ENCODE measurements at regions not wholly inside any gene's neighbourhood (a gene's known extent, or its start where the extent isn't known, plus 50 kb on each side); places are given as distances from the start of the nearest gene placed in this dataset.

DNA sequence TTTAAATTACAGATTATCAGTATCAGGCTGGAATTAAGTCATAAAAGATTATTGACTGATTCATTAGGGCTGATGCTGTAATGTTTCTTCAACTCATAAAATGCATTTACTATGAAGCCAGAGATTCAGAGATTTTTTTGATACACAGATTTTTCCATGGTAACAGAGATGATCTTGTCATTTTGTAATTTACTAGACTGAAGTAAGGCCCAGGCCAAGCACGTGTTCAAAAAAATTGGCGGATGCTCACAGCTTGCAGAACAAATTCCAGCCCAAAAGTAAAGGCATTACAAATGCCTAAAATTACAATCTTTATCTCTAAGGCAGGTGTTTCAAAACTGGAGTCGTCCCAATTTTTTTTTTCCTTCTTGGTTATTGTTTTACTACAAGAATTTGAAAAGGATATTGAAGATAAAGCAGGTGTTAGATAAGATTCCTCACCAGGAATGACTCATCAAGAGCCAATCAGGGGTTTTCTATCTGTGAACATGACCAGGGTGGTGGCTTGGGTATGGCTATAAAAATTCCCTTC lies 78.4 kb upstream of the MEOX2 start:
- TF ChIP-seq, protein P1, sequence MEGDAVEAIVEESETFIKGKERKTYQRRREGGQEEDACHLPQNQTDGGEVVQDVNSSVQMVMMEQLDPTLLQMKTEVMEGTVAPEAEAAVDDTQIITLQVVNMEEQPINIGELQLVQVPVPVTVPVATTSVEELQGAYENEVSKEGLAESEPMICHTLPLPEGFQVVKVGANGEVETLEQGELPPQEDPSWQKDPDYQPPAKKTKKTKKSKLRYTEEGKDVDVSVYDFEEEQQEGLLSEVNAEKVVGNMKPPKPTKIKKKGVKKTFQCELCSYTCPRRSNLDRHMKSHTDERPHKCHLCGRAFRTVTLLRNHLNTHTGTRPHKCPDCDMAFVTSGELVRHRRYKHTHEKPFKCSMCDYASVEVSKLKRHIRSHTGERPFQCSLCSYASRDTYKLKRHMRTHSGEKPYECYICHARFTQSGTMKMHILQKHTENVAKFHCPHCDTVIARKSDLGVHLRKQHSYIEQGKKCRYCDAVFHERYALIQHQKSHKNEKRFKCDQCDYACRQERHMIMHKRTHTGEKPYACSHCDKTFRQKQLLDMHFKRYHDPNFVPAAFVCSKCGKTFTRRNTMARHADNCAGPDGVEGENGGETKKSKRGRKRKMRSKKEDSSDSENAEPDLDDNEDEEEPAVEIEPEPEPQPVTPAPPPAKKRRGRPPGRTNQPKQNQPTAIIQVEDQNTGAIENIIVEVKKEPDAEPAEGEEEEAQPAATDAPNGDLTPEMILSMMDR (IDR thresholded peaks at IDR 0.05; ENCODE audit: low read length), result no peak
- TF ChIP-seq EZH2phosphoT487 (IDR thresholded peaks at IDR 0.05; ENCODE audit: low read length) (no peak), EZH2 (optimal IDR thresholded peaks at IDR 0.05; ENCODE audit: low read depth, low read length) (no peak)

All from MM.1S (cell line).